Osteocyte (in vitro differentiated cells): ENCODE measurements at regions not wholly inside any gene's neighbourhood (a gene's known extent, or its start where the extent isn't known, plus 50 kb on each side); places are given as distances from the start of the nearest gene placed in this dataset.

Source experiments
- DNase-seq: peaks from one replicate; pipeline ENCODE4 v3.0.0; 2021; ENCODE audit warnings: mixed read lengths; ENCODE audit not compliant: unreplicated experiment; ENCODE audit errors: extremely low spot score
- H3K27ac Mint-ChIP-seq: one replicate; pipeline ENCODE4 v1.8.0; 2021; ENCODE audit warnings: mild to moderate bottlenecking, mixed read lengths; ENCODE audit not compliant: unreplicated experiment
- H3K27me3 Mint-ChIP-seq: one replicate; pipeline ENCODE4 v1.8.0; 2021; ENCODE audit warnings: mixed read lengths; ENCODE audit not compliant: unreplicated experiment
- H3K36me3 Mint-ChIP-seq: one replicate; pipeline ENCODE4 v1.8.0; 2021; ENCODE audit warnings: mixed read lengths; ENCODE audit not compliant: unreplicated experiment
- H3K4me1 Mint-ChIP-seq: one replicate; pipeline ENCODE4 v1.8.0; 2021; ENCODE audit warnings: mixed read lengths; ENCODE audit not compliant: unreplicated experiment
- H3K4me3 Mint-ChIP-seq: one replicate; pipeline ENCODE4 v1.8.0; 2021; ENCODE audit warnings: mild to moderate bottlenecking, moderate library complexity, mixed read lengths; ENCODE audit not compliant: unreplicated experiment
- H3K9me3 Mint-ChIP-seq: one replicate; pipeline ENCODE4 v1.8.0; 2021; ENCODE audit warnings: mixed read lengths; ENCODE audit not compliant: unreplicated experiment
- TF ChIP-seq, protein P1 (sequence below): fragments of 200-600 bp; sonication (generic); IDR thresholded peaks from 2 replicates; pipeline ENCODE4 v1.5.0; 2021; ENCODE audit warnings: antibody characterized with exemption, mild to moderate bottlenecking, moderate library complexity

DNA sequence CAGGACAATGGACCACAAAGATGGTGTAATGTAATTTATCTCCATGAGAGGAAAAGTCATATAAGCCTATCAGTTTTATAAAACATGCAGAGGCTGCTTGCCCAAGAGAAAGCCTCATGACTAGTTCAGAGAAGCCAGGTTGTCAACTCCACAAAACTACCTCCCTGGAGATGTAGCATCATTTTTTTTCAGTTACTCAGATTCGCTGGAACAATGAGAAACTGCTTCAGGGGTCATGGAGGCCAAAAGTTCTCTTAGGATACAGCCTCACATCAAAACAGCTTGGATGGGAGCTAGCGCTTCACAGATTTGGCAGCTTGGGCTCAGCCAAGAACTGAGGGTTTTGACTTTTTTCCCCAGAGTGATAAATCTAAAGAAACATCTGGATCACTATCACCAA lies 263.5 kb downstream of the INSIG2 start:
- H3K4me3 Mint-ChIP-seq, result no peak overlapping the region
- H3K4me1 Mint-ChIP-seq, result no peaks in the 10 kb centered on the region
- no peak for DNase-seq
- H3K36me3 Mint-ChIP-seq, result no peaks in the 10 kb centered on the region
- H3K9me3 Mint-ChIP-seq, result no peaks in the 10 kb centered on the region
- H3K27ac Mint-ChIP-seq, result no peak overlapping the region
- TF ChIP-seq, protein P1, sequence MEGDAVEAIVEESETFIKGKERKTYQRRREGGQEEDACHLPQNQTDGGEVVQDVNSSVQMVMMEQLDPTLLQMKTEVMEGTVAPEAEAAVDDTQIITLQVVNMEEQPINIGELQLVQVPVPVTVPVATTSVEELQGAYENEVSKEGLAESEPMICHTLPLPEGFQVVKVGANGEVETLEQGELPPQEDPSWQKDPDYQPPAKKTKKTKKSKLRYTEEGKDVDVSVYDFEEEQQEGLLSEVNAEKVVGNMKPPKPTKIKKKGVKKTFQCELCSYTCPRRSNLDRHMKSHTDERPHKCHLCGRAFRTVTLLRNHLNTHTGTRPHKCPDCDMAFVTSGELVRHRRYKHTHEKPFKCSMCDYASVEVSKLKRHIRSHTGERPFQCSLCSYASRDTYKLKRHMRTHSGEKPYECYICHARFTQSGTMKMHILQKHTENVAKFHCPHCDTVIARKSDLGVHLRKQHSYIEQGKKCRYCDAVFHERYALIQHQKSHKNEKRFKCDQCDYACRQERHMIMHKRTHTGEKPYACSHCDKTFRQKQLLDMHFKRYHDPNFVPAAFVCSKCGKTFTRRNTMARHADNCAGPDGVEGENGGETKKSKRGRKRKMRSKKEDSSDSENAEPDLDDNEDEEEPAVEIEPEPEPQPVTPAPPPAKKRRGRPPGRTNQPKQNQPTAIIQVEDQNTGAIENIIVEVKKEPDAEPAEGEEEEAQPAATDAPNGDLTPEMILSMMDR, result no peak
- peaks cover 2% of the 10 kb centered on the region for H3K27me3 Mint-ChIP-seq

DNA sequence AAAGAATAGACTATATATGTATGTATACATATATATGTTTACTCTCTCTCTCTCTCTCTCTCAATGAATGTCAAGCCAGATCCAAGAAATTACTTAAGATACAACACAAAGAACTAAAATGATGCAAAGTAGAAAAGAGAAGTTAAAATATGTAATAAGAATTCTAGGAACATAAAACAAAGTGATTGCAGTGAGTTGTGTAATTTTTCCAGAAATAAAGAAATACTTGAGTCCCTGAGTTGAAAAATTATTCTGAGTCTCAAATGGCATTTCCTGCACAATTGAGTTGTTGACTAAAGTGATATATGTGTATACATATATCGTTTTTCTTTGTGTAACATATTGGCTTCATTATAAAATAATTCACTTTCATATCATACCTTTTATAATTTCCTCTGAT lies 262.4 kb downstream of the INSIG2 start:
- TF ChIP-seq, protein P1, result no peak
- Mint-ChIP-seq H3K27me3 (peaks cover 2% of the 10 kb centered on the region), H3K4me1 (no peaks in the 10 kb centered on the region), H3K9me3 (no peaks in the 10 kb centered on the region), H3K36me3 (no peaks in the 10 kb centered on the region), H3K27ac (no peak overlapping the region), H3K4me3 (no peak overlapping the region)
- no peak for DNase-seq

DNA sequence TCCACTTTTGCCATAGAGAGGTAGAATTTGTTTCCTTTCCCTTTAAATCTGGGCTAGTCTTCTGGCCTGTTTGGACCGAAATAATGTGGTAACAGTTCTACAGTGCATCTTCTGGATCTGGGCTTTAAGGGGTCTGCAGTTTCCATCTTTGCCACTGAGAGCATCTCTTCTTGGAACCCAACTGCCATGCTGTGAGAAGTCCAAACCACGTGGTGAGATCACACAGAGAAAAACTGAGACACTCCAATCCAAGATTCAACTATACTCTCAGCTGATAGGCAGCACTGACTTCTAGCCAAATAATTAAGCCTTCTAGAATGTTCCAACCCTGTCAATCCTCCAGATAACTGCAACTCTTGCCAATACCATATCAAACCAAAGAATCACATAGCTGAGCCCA lies 261.1 kb downstream of the INSIG2 start:
- no peaks in the 10 kb centered on the region for H3K36me3 Mint-ChIP-seq
- no peak overlapping the region for H3K27ac Mint-ChIP-seq
- no peaks in the 10 kb centered on the region for H3K9me3 Mint-ChIP-seq
- H3K4me1 Mint-ChIP-seq, result no peaks in the 10 kb centered on the region
- peaks cover 2% of the 10 kb centered on the region for H3K27me3 Mint-ChIP-seq
- no peak overlapping the region for H3K4me3 Mint-ChIP-seq
- TF ChIP-seq, protein P1, result no peak
- no peak for DNase-seq

DNA sequence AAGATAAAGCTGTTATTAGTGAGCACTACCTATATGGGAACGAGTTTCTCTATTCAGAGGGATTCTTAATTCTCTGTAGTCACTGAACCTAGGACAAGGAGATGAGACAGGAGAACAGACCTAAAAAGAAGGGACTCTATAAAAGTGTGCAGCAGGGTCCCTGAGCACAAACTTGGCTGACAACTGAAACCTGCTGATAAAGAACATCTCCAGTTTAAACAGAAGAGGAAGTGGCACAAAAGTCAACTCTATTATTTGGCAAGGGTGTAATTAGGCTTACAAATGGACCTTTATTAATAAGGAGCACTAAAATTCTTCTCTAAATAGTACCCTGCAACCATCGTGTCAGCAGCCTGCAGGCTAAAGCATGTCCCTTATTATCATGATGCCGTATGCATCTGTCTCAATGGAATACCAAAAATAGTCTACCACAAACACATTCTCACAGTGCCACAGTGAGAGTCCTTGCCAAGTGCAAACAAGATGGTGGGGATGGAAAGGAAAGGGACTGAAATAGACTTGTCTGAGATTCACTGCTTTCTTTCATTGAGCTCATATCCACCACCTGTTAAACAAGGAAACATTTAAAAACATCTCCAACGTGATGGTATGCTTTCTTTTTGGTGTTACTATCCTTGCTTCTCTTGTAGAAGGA lies 260.2 kb downstream of the INSIG2 start:
- Mint-ChIP-seq H3K36me3 (no peaks in the 10 kb centered on the region), H3K4me3 (no peak overlapping the region), H3K27ac (no peak overlapping the region), H3K27me3 (peaks cover 2% of the 10 kb centered on the region), H3K4me1 (no peaks in the 10 kb centered on the region), H3K9me3 (no peaks in the 10 kb centered on the region)
- TF ChIP-seq, protein P1, result no peak
- no peak for DNase-seq

DNA sequence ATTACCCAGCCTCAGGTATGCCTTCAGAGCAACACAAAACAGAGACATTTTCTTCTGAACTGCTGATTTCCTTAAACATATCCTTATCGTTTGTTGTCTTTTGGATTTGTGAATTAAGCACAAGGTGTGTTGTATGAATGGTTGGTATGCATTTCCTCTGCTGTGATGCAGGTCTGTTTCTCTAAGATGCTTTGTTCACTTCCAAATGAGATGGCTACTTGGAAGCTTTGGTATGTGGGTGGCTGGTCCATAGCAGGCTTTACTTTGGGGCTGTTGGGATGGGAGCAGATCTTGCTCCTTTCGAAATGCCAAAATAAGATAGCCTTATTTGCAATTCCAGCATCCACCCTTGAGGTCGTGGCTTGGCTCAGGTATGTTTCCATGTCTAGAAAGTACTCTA lies 257.2 kb downstream of the INSIG2 start:
- Mint-ChIP-seq H3K27ac (no peak overlapping the region), H3K27me3 (peaks cover 2% of the 10 kb centered on the region), H3K36me3 (no peaks in the 10 kb centered on the region), H3K9me3 (no peaks in the 10 kb centered on the region), H3K4me3 (no peak overlapping the region), H3K4me1 (no peaks in the 10 kb centered on the region)
- no peak for DNase-seq
- TF ChIP-seq, protein P1, result no peak
